ENCODE measurements at regions not wholly inside any gene's neighbourhood (a gene's known extent, or its start where the extent isn't known, plus 50 kb on each side); places are given as distances from the start of the nearest gene placed in this dataset.

- TF ChIP-seq, protein P1, sequence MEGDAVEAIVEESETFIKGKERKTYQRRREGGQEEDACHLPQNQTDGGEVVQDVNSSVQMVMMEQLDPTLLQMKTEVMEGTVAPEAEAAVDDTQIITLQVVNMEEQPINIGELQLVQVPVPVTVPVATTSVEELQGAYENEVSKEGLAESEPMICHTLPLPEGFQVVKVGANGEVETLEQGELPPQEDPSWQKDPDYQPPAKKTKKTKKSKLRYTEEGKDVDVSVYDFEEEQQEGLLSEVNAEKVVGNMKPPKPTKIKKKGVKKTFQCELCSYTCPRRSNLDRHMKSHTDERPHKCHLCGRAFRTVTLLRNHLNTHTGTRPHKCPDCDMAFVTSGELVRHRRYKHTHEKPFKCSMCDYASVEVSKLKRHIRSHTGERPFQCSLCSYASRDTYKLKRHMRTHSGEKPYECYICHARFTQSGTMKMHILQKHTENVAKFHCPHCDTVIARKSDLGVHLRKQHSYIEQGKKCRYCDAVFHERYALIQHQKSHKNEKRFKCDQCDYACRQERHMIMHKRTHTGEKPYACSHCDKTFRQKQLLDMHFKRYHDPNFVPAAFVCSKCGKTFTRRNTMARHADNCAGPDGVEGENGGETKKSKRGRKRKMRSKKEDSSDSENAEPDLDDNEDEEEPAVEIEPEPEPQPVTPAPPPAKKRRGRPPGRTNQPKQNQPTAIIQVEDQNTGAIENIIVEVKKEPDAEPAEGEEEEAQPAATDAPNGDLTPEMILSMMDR (conservative IDR thresholded peaks at IDR 0.05; ENCODE audit: low read length): no peak
- TF ChIP-seq EZH2phosphoT487 (IDR thresholded peaks at IDR 0.05; ENCODE audit: borderline replicate concordance): no peak
- Histone ChIP-seq H3K9me2 (replicated peaks; ENCODE audit: low read depth, low read length) (no peaks in the 10 kb centered on the region), H3K9ac (ENCODE audit: low read depth, low read length, poor library complexity, severe bottlenecking) (no peak overlapping the region)
These were observed 331.2 kb downstream of the TLE4 start for GRCh38 chr9:79902825-79903600.

GRCh38 chr9:79900754-79901153 lies 329.0 kb downstream of the TLE4 start:
- peaks cover 16% of the 10 kb centered on the region for H3K4me1 ChIP-seq (ENCODE audit: insufficient read depth, low read length, poor library complexity, severe bottlenecking)
- H3K9me3 ChIP-seq (ENCODE audit: insufficient read depth, low read depth, low read length): no peaks in the 10 kb centered on the region
- H3K9ac ChIP-seq (ENCODE audit: low read depth, low read length, poor library complexity, severe bottlenecking): no peak overlapping the region
- no peak overlapping the region for H3K4me2 ChIP-seq (ENCODE audit: low read depth, low read length, poor library complexity, severe bottlenecking)
- H3K36me3 ChIP-seq (ENCODE audit: insufficient read depth, low read length): no peaks in the 10 kb centered on the region
- H3K4me3 ChIP-seq (ENCODE audit: low read length, poor library complexity, severe bottlenecking): no peak overlapping the region
- H3K27me3 ChIP-seq (ENCODE audit: insufficient read depth, low read length, poor library complexity, severe bottlenecking): no peaks in the 10 kb centered on the region
- no peaks in the 10 kb centered on the region for H3K79me2 ChIP-seq (ENCODE audit: insufficient read depth, low read length)
- no peak overlapping the region for H2AFZ ChIP-seq (ENCODE audit: low read length)
- TF ChIP-seq EZH2phosphoT487 (IDR thresholded peaks at IDR 0.05; ENCODE audit: borderline replicate concordance): no peak
- TF ChIP-seq, protein P1 (conservative IDR thresholded peaks at IDR 0.05; ENCODE audit: low read length): no peak
- H4K20me1 ChIP-seq (ENCODE audit: insufficient read depth, low read length, poor library complexity, severe bottlenecking): no peaks in the 10 kb centered on the region
- H3K9me2 ChIP-seq (replicated peaks; ENCODE audit: low read depth, low read length): no peaks in the 10 kb centered on the region
- H3F3A ChIP-seq (ENCODE audit: low read depth): no peaks in the 10 kb centered on the region

More at GRCh38 chr9:79902825-79903600, 331.2 kb downstream of the TLE4 start:
- Histone ChIP-seq H3F3A (ENCODE audit: low read depth) (no peaks in the 10 kb centered on the region), H3K9me3 (ENCODE audit: insufficient read depth, low read depth, low read length) (no peaks in the 10 kb centered on the region), H3K79me2 (ENCODE audit: insufficient read depth, low read length) (no peaks in the 10 kb centered on the region), H4K20me1 (ENCODE audit: insufficient read depth, low read length, poor library complexity, severe bottlenecking) (no peaks in the 10 kb centered on the region), H3K36me3 (ENCODE audit: insufficient read depth, low read length) (no peaks in the 10 kb centered on the region), H3K4me1 (ENCODE audit: insufficient read depth, low read length, poor library complexity, severe bottlenecking) (peaks cover 5% of the 10 kb centered on the region), H3K4me2 (ENCODE audit: low read depth, low read length, poor library complexity, severe bottlenecking) (no peak overlapping the region), H3K27me3 (ENCODE audit: insufficient read depth, low read length, poor library complexity, severe bottlenecking) (no peaks in the 10 kb centered on the region), H2AFZ (ENCODE audit: low read length) (no peak overlapping the region), H3K4me3 (ENCODE audit: low read length, poor library complexity, severe bottlenecking) (no peak overlapping the region)

- Histone ChIP-seq H3K9ac (ENCODE audit: low read depth, low read length, poor library complexity, severe bottlenecking) (no peak overlapping the region), H3K9me2 (replicated peaks; ENCODE audit: low read depth, low read length) (no peaks in the 10 kb centered on the region), H2AFZ (ENCODE audit: low read length) (peak overlapping the region; percentile 3; the same call in 1 of the 2 replicates), H3K4me1 (ENCODE audit: insufficient read depth, low read length, poor library complexity, severe bottlenecking) (peaks cover 24% of the 10 kb centered on the region), H3K36me3 (ENCODE audit: insufficient read depth, low read length) (no peaks in the 10 kb centered on the region), H4K20me1 (ENCODE audit: insufficient read depth, low read length, poor library complexity, severe bottlenecking) (no peaks in the 10 kb centered on the region), H3F3A (ENCODE audit: low read depth) (no peaks in the 10 kb centered on the region), H3K9me3 (ENCODE audit: insufficient read depth, low read depth, low read length) (no peaks in the 10 kb centered on the region), H3K79me2 (ENCODE audit: insufficient read depth, low read length) (no peaks in the 10 kb centered on the region), H3K27me3 (ENCODE audit: insufficient read depth, low read length, poor library complexity, severe bottlenecking) (no peaks in the 10 kb centered on the region), H3K4me2 (ENCODE audit: low read depth, low read length, poor library complexity, severe bottlenecking) (no peak overlapping the region), H3K4me3 (ENCODE audit: low read length, poor library complexity, severe bottlenecking) (no peak overlapping the region)
- TF ChIP-seq, protein P1 (conservative IDR thresholded peaks at IDR 0.05; ENCODE audit: low read length): no peak
- TF ChIP-seq EZH2phosphoT487 (IDR thresholded peaks at IDR 0.05; ENCODE audit: borderline replicate concordance): no peak
These were observed 324.7 kb downstream of the TLE4 start for GRCh38 chr9:79896390-79896980.

All from Loucy (cell line).